ENCODE measurements at regions not wholly inside any gene's neighbourhood (a gene's known extent, or its start where the extent isn't known, plus 50 kb on each side); places are given as distances from the start of the nearest gene placed in this dataset.

- TF ChIP-seq CTCF (conservative IDR thresholded peaks at IDR 0.05; ENCODE audit: low read length) (no peak), EZH2phosphoT487 (IDR thresholded peaks at IDR 0.05; ENCODE audit: borderline replicate concordance, low read depth, low read length) (no peak)
Measured at GRCh38 chr16:5214466-5214865, 116.9 kb upstream of the EEF2KMT start.
